ENCODE measurements at regions not wholly inside any gene's neighbourhood (a gene's known extent, or its start where the extent isn't known, plus 50 kb on each side); places are given as distances from the start of the nearest gene placed in this dataset.

DNA sequence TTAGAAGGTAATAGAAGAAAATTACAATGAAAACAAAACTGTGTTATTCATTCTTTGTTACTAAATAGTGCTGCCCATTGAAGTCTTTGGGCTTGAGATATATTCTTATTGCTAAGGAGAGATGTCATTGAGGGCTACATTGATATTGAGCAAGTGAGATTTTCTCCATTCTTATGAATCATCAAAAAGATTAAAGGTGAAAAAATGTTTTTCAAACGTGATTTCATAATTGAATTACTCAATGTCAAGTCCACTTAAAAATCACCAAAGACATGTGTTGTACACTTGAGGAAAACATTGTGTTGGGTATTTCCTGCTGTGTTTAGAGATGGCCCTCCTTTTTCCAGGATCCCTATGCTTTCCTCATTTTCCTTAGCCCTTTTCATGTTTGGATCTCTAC lies 448.1 kb downstream of the NFIB start:
- Histone ChIP-seq H3K9ac (replicated peaks; ENCODE audit: extremely low read depth, insufficient read depth, low read length) (no peak overlapping the region), H3K27ac (ENCODE audit: insufficient read depth, low read depth, low read length) (no peak overlapping the region), H3K4me3 (replicated peaks in 1 of 3; ENCODE audit: insufficient read depth in 1 of 3, low read depth in 1 of 3, low read length in 3 of 3) (no peak overlapping the region), H2AFZ (ENCODE audit: low read depth, low read length) (no peak overlapping the region), H3K4me2 (ENCODE audit: insufficient read depth, low read length) (no peak overlapping the region), H3K36me3 (ENCODE audit: control insufficient read depth in 2 of 2, extremely low read depth in 1 of 2, insufficient read depth in 2 of 2, low read length in 2 of 2) (no peaks in the 10 kb centered on the region), H3K27me3 (ENCODE audit: control insufficient read depth in 2 of 2, insufficient read depth in 2 of 2, low read length in 2 of 2) (no peaks in the 10 kb centered on the region), H3K9me3 (replicated peaks; ENCODE audit: control insufficient read depth, insufficient read depth, low read length) (no peaks in the 10 kb centered on the region), H4K20me1 (replicated peaks; ENCODE audit: control insufficient read depth, extremely low read depth, insufficient read depth, low read length) (no peaks in the 10 kb centered on the region), H3K79me2 (ENCODE audit: control insufficient read depth, insufficient read depth, low read length) (no peaks in the 10 kb centered on the region), H3K4me1 (ENCODE audit: control insufficient read depth, extremely low read depth, insufficient read depth, low read length) (no peaks in the 10 kb centered on the region), H3K9me1 (replicated peaks; ENCODE audit: control insufficient read depth, extremely low read depth, insufficient read depth, low read length) (no peaks in the 10 kb centered on the region)
- intact Hi-C loops (cut with micrococcal nuclease) (no loop called here), dilution Hi-C loops (cut with MboI; ENCODE audit: extremely low pct_ligation_motif_present, low sequenced_read_pairs) (no loop called here)
- ChIA-PET CTCF (no interaction called here), POLR2A (no interaction called here)
- no TSS peak for BruUV-seq (replicated peaks)
- TF ChIP-seq, protein P1, sequence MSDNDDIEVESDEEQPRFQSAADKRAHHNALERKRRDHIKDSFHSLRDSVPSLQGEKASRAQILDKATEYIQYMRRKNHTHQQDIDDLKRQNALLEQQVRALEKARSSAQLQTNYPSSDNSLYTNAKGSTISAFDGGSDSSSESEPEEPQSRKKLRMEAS (IDR thresholded peaks at IDR 0.05; ENCODE audit: insufficient read depth, insufficient read length): no peak
- TF ChIP-seq POLR2A (IDR thresholded peaks at IDR 0.05; ENCODE audit: low read depth, low read length) (no peak), MYC (IDR thresholded peaks at IDR 0.05; ENCODE audit: low read depth, low read length) (no peak), GATA2 (IDR thresholded peaks at IDR 0.05; ENCODE audit: insufficient read depth, insufficient read length, low read depth, low read length) (no peak), FOS (IDR thresholded peaks at IDR 0.05; ENCODE audit: borderline replicate concordance, insufficient read depth, low read length) (no peak)
- no peak for FAIRE-seq
- no peak for DNase-seq (ENCODE audit: low read depth, low spot score)

DNA sequence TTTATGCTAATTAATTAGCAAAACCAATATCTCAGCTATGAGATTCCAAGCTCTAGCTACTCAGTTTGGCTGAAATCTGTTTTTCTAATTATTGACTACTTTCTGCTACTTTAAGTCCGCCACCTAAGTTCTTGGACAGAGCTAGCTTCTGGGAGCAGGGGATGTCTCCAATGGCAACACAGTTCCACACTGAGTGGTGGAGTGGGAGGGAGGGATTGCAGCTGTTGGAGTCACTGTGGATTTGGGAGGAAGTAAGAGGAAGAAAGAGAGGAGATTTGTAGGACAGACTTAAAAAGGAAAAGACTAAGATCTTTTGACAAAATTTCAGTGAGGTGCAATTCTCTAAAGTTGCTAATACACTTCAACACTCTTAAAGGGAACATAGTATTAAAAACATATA lies 450.8 kb downstream of the NFIB start:
- Histone ChIP-seq H3K9me1 (replicated peaks; ENCODE audit: control insufficient read depth, extremely low read depth, insufficient read depth, low read length) (no peaks in the 10 kb centered on the region), H2AFZ (ENCODE audit: low read depth, low read length) (no peak overlapping the region), H3K27me3 (ENCODE audit: control insufficient read depth in 2 of 2, insufficient read depth in 2 of 2, low read length in 2 of 2) (no peaks in the 10 kb centered on the region), H3K4me2 (ENCODE audit: insufficient read depth, low read length) (no peak overlapping the region), H4K20me1 (replicated peaks; ENCODE audit: control insufficient read depth, extremely low read depth, insufficient read depth, low read length) (no peaks in the 10 kb centered on the region), H3K4me3 (replicated peaks in 1 of 3; ENCODE audit: insufficient read depth in 1 of 3, low read depth in 1 of 3, low read length in 3 of 3) (no peak overlapping the region), H3K4me1 (ENCODE audit: control insufficient read depth, extremely low read depth, insufficient read depth, low read length) (no peaks in the 10 kb centered on the region), H3K79me2 (ENCODE audit: control insufficient read depth, insufficient read depth, low read length) (no peaks in the 10 kb centered on the region), H3K9ac (replicated peaks; ENCODE audit: extremely low read depth, insufficient read depth, low read length) (no peak overlapping the region), H3K27ac (ENCODE audit: insufficient read depth, low read depth, low read length) (no peak overlapping the region), H3K9me3 (replicated peaks; ENCODE audit: control insufficient read depth, insufficient read depth, low read length) (no peaks in the 10 kb centered on the region), H3K36me3 (ENCODE audit: control insufficient read depth in 2 of 2, extremely low read depth in 1 of 2, insufficient read depth in 2 of 2, low read length in 2 of 2) (no peaks in the 10 kb centered on the region)
- FAIRE-seq (no peak), DNase-seq (ENCODE audit: low read depth, low spot score) (no peak)
- dilution Hi-C loops (cut with MboI; ENCODE audit: extremely low pct_ligation_motif_present, low sequenced_read_pairs): no loop called here
- ChIA-PET POLR2A (no interaction called here), CTCF (no interaction called here)
- no TSS peak for BruUV-seq (replicated peaks)
- TF ChIP-seq EZH2 (IDR thresholded peaks at IDR 0.05; ENCODE audit: borderline replicate concordance, low read depth, low read length, severe bottlenecking) (no peak), GATA2 (IDR thresholded peaks at IDR 0.05; ENCODE audit: insufficient read depth, insufficient read length, low read depth, low read length) (no peak), POLR2A (IDR thresholded peaks at IDR 0.05; ENCODE audit: low read depth, low read length) (no peak), FOS (IDR thresholded peaks at IDR 0.05; ENCODE audit: borderline replicate concordance, insufficient read depth, low read length) (no peak), POLR2AphosphoS5 (IDR thresholded peaks at IDR 0.05; ENCODE audit: insufficient read depth, low read depth, low read length) (no peak)
- TF ChIP-seq, protein P1 (IDR thresholded peaks at IDR 0.05; ENCODE audit: insufficient read depth, insufficient read length): no peak
- intact Hi-C loops (cut with micrococcal nuclease): no loop called here

All from endothelial cell of umbilical vein (primary cell).